HepG2 (cell line): ENCODE measurements at regions not wholly inside any gene's neighbourhood (a gene's known extent, or its start where the extent isn't known, plus 50 kb on each side); places are given as distances from the start of the nearest gene placed in this dataset.

Experiments used
- NFYB ChIP-seq: sonication (generic); formaldehyde crosslinking; IDR thresholded peaks from 2 replicates; pipeline ENCODE4 v1.4.0; 2020; ENCODE audit warnings: missing genetic modification reagents
- ZMAT3 ChIP-seq: sonication (generic); formaldehyde crosslinking; conservative IDR thresholded peaks from 2 replicates; pipeline ENCODE4 v1.7.0; 2021; ENCODE audit warnings: missing genetic modification reagents
- ZNF441 ChIP-seq: sonication (generic); formaldehyde crosslinking; IDR thresholded peaks from 2 replicates; pipeline ENCODE4 v1.7.0; 2021; ENCODE audit warnings: missing genetic modification reagents, borderline replicate concordance
- ZNF619 ChIP-seq: sonication (generic); formaldehyde crosslinking; IDR thresholded peaks from 2 replicates; pipeline ENCODE4 v1.4.0; 2020; ENCODE audit warnings: mild to moderate bottlenecking, missing genetic modification reagents
- TF ChIP-seq, protein P1 (sequence below): sonication (generic); formaldehyde crosslinking; IDR thresholded peaks from 2 replicates; pipeline ENCODE4 v1.5.0; 2020; ENCODE audit warnings: mild to moderate bottlenecking, missing genetic modification reagents, borderline replicate concordance
- TF ChIP-seq, protein P2 (sequence below): sonication (generic); formaldehyde crosslinking; IDR thresholded peaks from 2 replicates; pipeline ENCODE4 v1.4.0; 2020; ENCODE audit warnings: missing genetic modification reagents, mild to moderate bottlenecking, borderline replicate concordance
- TF ChIP-seq, protein P3 (sequence below): sonication (generic); formaldehyde crosslinking; IDR thresholded peaks from 2 replicates; pipeline ENCODE4 v1.5.0; 2020; ENCODE audit warnings: missing genetic modification reagents

DNA sequence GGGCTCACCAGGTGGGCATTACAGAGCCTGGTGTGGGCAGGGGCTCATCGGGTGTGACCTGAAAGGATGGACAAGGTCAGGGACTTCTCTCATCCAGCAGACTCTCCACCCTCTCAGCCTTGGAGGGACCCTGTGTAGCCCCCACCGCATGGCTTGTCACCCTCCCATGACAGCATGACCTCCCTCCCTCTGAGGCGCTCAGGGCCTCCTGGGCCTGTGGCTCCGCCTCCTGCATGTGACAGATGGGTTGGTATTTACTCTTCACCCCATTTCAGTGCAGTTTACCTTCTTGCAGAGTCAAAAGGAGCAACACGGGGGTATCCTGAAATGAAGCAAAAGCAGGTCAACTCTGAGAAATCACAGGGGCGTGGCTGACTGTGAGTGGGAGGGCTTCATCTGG lies 298.6 kb upstream of the AJAP1 start (continued):
- TF ChIP-seq, protein P1, sequence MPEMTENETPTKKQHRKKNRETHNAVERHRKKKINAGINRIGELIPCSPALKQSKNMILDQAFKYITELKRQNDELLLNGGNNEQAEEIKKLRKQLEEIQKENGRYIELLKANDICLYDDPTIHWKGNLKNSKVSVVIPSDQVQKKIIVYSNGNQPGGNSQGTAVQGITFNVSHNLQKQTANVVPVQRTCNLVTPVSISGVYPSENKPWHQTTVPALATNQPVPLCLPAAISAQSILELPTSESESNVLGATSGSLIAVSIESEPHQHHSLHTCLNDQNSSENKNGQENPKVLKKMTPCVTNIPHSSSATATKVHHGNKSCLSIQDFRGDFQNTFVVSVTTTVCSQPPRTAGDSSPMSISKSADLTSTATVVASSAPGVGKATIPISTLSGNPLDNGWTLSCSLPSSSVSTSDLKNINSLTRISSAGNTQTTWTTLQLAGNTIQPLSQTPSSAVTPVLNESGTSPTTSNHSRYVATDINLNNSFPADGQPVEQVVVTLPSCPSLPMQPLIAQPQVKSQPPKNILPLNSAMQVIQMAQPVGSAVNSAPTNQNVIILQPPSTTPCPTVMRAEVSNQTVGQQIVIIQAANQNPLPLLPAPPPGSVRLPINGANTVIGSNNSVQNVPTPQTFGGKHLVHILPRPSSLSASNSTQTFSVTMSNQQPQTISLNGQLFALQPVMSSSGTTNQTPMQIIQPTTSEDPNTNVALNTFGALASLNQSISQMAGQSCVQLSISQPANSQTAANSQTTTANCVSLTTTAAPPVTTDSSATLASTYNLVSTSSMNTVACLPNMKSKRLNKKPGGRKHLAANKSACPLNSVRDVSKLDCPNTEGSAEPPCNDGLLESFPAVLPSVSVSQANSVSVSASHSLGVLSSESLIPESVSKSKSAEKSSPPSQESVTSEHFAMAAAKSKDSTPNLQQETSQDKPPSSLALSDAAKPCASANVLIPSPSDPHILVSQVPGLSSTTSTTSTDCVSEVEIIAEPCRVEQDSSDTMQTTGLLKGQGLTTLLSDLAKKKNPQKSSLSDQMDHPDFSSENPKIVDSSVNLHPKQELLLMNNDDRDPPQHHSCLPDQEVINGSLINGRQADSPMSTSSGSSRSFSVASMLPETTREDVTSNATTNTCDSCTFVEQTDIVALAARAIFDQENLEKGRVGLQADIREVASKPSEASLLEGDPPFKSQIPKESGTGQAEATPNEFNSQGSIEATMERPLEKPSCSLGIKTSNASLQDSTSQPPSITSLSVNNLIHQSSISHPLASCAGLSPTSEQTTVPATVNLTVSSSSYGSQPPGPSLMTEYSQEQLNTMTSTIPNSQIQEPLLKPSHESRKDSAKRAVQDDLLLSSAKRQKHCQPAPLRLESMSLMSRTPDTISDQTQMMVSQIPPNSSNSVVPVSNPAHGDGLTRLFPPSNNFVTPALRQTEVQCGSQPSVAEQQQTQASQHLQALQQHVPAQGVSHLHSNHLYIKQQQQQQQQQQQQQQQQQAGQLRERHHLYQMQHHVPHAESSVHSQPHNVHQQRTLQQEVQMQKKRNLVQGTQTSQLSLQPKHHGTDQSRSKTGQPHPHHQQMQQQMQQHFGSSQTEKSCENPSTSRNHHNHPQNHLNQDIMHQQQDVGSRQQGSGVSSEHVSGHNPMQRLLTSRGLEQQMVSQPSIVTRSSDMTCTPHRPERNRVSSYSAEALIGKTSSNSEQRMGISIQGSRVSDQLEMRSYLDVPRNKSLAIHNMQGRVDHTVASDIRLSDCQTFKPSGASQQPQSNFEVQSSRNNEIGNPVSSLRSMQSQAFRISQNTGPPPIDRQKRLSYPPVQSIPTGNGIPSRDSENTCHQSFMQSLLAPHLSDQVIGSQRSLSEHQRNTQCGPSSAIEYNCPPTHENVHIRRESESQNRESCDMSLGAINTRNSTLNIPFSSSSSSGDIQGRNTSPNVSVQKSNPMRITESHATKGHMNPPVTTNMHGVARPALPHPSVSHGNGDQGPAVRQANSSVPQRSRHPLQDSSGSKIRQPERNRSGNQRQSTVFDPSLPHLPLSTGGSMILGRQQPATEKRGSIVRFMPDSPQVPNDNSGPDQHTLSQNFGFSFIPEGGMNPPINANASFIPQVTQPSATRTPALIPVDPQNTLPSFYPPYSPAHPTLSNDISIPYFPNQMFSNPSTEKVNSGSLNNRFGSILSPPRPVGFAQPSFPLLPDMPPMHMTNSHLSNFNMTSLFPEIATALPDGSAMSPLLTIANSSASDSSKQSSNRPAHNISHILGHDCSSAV (CRISPR knock-in tag): no peak
- TF ChIP-seq, protein P2, sequence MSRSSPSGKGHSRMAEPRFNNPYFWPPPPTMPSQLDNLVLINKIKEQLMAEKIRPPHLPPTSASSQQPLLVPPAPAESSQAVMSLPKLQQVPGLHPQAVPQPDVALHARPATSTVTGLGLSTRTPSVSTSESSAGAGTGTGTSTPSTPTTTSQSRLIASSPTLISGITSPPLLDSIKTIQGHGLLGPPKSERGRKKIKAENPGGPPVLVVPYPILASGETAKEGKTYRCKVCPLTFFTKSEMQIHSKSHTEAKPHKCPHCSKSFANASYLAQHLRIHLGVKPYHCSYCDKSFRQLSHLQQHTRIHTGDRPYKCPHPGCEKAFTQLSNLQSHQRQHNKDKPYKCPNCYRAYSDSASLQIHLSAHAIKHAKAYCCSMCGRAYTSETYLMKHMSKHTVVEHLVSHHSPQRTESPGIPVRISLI: no peak
- TF ChIP-seq ZNF619 (CRISPR knock-in tag): no peak
- no peak for TF ChIP-seq ZMAT3
- TF ChIP-seq NFYB: no peak
- TF ChIP-seq, protein P3, sequence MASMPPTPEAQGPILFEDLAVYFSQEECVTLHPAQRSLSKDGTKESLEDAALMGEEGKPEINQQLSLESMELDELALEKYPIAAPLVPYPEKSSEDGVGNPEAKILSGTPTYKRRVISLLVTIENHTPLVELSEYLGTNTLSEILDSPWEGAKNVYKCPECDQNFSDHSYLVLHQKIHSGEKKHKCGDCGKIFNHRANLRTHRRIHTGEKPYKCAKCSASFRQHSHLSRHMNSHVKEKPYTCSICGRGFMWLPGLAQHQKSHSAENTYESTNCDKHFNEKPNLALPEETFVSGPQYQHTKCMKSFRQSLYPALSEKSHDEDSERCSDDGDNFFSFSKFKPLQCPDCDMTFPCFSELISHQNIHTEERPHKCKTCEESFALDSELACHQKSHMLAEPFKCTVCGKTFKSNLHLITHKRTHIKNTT (CRISPR knock-in tag): no peak
- TF ChIP-seq ZNF441 (CRISPR knock-in tag): no peak
